Esophagus muscularis mucosa (tissue), 4 donors: ENCODE measurements at regions not wholly inside any gene's neighbourhood (a gene's known extent, or its start where the extent isn't known, plus 50 kb on each side); places are given as distances from the start of the nearest gene placed in this dataset.

Experiments used
- EP300 ChIP-seq: sonication (generic); formaldehyde crosslinking; IDR thresholded peaks from one replicate; pipeline ENCODE4 v1.6.1; 2017; ENCODE audit warnings: antibody characterized with exemption
- POLR2A ChIP-seq: fragments of 450-650 bp; IDR thresholded peaks from one replicate; pipeline ENCODE4 v1.6.1; 2017; ENCODE audit warnings: antibody characterized with exemption, moderate library complexity, mild to moderate bottlenecking, low read depth
- POLR2AphosphoS5 ChIP-seq, 2 donors: sonication (generic); formaldehyde crosslinking; IDR thresholded peaks; one replicate each; pipeline ENCODE4 v1.6.1; 2017; ENCODE audit warnings: antibody characterized with exemption in 2 of 2
- TF ChIP-seq, protein P1 (sequence below), 3 experiments: fragments of 200-600 bp in 2 of 3; fragments of 450-650 bp in 1 of 3; sonication (generic) in 2 of 3; IDR thresholded peaks; one replicate each; pipeline ENCODE4 v1.5.1; 2017 to 2019; ENCODE audit warnings: antibody characterized with exemption in 3 of 3, mild to moderate bottlenecking in 2 of 3, moderate library complexity in 1 of 3

DNA sequence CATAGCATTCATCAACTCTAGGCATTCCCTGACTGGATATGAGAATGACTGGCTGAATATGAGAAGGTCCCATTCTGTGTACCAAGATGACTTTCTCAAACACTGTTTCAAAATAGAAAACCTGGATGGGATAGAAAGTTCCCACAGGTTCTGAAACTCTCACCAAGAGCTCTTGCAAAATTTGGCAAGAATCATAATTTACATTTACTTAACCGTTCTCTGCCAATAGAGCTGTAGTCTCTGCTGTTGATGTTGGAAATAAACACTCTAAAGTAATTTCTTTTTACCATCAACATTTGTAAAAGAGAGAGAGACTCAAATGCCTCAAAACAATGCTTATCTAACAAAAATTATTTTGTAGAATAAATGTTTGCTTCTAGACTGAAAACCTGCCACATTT is 221.1 kb downstream of the LMO4 start:
- TF ChIP-seq POLR2A = no peak
- TF ChIP-seq, protein P1, sequence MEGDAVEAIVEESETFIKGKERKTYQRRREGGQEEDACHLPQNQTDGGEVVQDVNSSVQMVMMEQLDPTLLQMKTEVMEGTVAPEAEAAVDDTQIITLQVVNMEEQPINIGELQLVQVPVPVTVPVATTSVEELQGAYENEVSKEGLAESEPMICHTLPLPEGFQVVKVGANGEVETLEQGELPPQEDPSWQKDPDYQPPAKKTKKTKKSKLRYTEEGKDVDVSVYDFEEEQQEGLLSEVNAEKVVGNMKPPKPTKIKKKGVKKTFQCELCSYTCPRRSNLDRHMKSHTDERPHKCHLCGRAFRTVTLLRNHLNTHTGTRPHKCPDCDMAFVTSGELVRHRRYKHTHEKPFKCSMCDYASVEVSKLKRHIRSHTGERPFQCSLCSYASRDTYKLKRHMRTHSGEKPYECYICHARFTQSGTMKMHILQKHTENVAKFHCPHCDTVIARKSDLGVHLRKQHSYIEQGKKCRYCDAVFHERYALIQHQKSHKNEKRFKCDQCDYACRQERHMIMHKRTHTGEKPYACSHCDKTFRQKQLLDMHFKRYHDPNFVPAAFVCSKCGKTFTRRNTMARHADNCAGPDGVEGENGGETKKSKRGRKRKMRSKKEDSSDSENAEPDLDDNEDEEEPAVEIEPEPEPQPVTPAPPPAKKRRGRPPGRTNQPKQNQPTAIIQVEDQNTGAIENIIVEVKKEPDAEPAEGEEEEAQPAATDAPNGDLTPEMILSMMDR (IDR thresholded peaks at IDR 0.05) = no peak
- no peak for TF ChIP-seq EP300
- TF ChIP-seq POLR2AphosphoS5 (IDR thresholded peaks at IDR 0.05) = no peak
